Liver (tissue), 8 donors: ENCODE measurements at regions not wholly inside any gene's neighbourhood (a gene's known extent, or its start where the extent isn't known, plus 50 kb on each side); places are given as distances from the start of the nearest gene placed in this dataset.

Experiments
- DNase-seq: peaks from one replicate; pipeline ENCODE4 v3.0.0-alpha.2; 2017; ENCODE audit warnings: low spot score
- H3K27ac ChIP-seq, 2 donors: one replicate each; pipeline ENCODE4 v1.7.0; 2013; ENCODE audit warnings: inconsistent platforms in 2 of 2, low read length in 2 of 2, control low read depth in 1 of 2, low read depth in 1 of 2, mild to moderate bottlenecking in 1 of 2
- H3K27me3 ChIP-seq, 4 donors: one replicate each; pipeline versions ENCODE4 v1.6.1 to v1.7.0; 2013; ENCODE audit warnings: low read length in 3 of 4, inconsistent platforms in 1 of 4, mild to moderate bottlenecking in 1 of 4, moderate library complexity in 1 of 4; ENCODE audit not compliant: control insufficient read depth in 4 of 4, insufficient read depth in 4 of 4
- H3K36me3 ChIP-seq, 4 donors: one replicate each; pipeline versions ENCODE4 v1.6.1 to v1.7.0; 2013; ENCODE audit warnings: low read length in 3 of 4, mild to moderate bottlenecking in 3 of 4, low read depth in 1 of 4, moderate library complexity in 1 of 4; ENCODE audit not compliant: control insufficient read depth in 4 of 4, insufficient read depth in 3 of 4
- H3K4me1 ChIP-seq, 4 donors: one replicate each; pipeline versions ENCODE4 v1.6.1 to v1.7.0; 2013; ENCODE audit warnings: low read length in 3 of 4, mild to moderate bottlenecking in 3 of 4, moderate library complexity in 1 of 4; ENCODE audit not compliant: control insufficient read depth in 4 of 4, insufficient read depth in 4 of 4
- H3K4me3 ChIP-seq, 3 donors: one replicate each; pipeline versions ENCODE4 v1.6.1 to v1.7.0; 2013; ENCODE audit warnings: low read length in 3 of 3, control low read depth in 1 of 3, low read depth in 1 of 3, mild to moderate bottlenecking in 1 of 3
- H3K9ac ChIP-seq, 2 donors: one replicate each; pipeline ENCODE4 v1.7.0; 2013; ENCODE audit warnings: low read length in 2 of 2, mild to moderate bottlenecking in 2 of 2, moderate library complexity in 2 of 2, control low read depth in 1 of 2, low read depth in 1 of 2
- H3K9me3 ChIP-seq, 4 donors: one replicate each; pipeline versions ENCODE4 v1.6.1 to v1.7.0; 2013; ENCODE audit warnings: low read length in 3 of 4; ENCODE audit not compliant: control insufficient read depth in 4 of 4
- ATF3 ChIP-seq: IDR thresholded peaks from 2 replicates; pipeline ENCODE4 v1.6.1; 2016; ENCODE audit warnings: antibody characterized with exemption
- CTCF ChIP-seq: fragments of 150-350 bp; IDR thresholded peaks from 2 replicates; pipeline ENCODE4 v1.5.1; 2017; ENCODE audit warnings: improper control_type of control experiment, low read depth, low read length; ENCODE audit not compliant: missing input control
- EGR1 ChIP-seq, 2 donors: IDR thresholded peaks; 2 replicates each; pipeline ENCODE4 v1.6.1; 2016 to 2018; ENCODE audit warnings: antibody characterized with exemption in 2 of 2, low read depth in 2 of 2
- FOXA1 ChIP-seq: IDR thresholded peaks from 2 replicates; pipeline ENCODE4 v1.6.1; 2016; ENCODE audit warnings: antibody characterized with exemption
- FOXA2 ChIP-seq: IDR thresholded peaks from 2 replicates; pipeline ENCODE4 v1.6.1; 2016; ENCODE audit warnings: antibody characterized with exemption
- GABPA ChIP-seq, 2 donors: IDR thresholded peaks in 1 of 2; conservative IDR thresholded peaks in 1 of 2; 2 replicates each; pipeline ENCODE4 v1.6.1; 2016; ENCODE audit warnings: antibody characterized with exemption in 2 of 2, mild to moderate bottlenecking in 1 of 2, moderate library complexity in 1 of 2
- HNF4A ChIP-seq, 2 donors: conservative IDR thresholded peaks; 2 replicates each; pipeline ENCODE4 v1.6.1; 2016; ENCODE audit warnings: antibody characterized with exemption in 2 of 2, mild to moderate bottlenecking in 2 of 2
- JUND ChIP-seq, 2 donors: IDR thresholded peaks; 2 replicates each; pipeline ENCODE4 v1.6.1; 2016; ENCODE audit warnings: antibody characterized with exemption in 2 of 2
- MAX ChIP-seq: IDR thresholded peaks from 2 replicates; pipeline ENCODE4 v1.6.1; 2016; ENCODE audit warnings: antibody characterized with exemption
- RAD21 ChIP-seq, 2 donors: IDR thresholded peaks; 2 replicates each; pipeline ENCODE4 v1.6.1; 2016; ENCODE audit warnings: antibody characterized with exemption in 2 of 2, mild to moderate bottlenecking in 2 of 2
- REST ChIP-seq: IDR thresholded peaks from 2 replicates; pipeline ENCODE4 v1.6.1; 2016; ENCODE audit warnings: antibody characterized with exemption, mild to moderate bottlenecking
- RXRA ChIP-seq, 2 donors: IDR thresholded peaks; 2 replicates each; pipeline ENCODE4 v1.6.1; 2017 to 2018; ENCODE audit warnings: antibody characterized with exemption in 2 of 2, mild to moderate bottlenecking in 1 of 2
- SP1 ChIP-seq: IDR thresholded peaks from 2 replicates; pipeline ENCODE4 v1.6.1; 2018; ENCODE audit warnings: antibody characterized with exemption, mild to moderate bottlenecking
- TAF1 ChIP-seq: conservative IDR thresholded peaks from 2 replicates; pipeline ENCODE4 v1.6.1; 2016; ENCODE audit warnings: antibody characterized with exemption, mild to moderate bottlenecking
- ZBTB33 ChIP-seq: IDR thresholded peaks from 2 replicates; pipeline ENCODE4 v1.6.1; 2016; ENCODE audit warnings: antibody characterized with exemption
- WGBS: extraction: QIAGEN DNeasy Blood & Tissue Kit; methylation state at CpG from one replicate; pipeline ENCODE4 v1.1.7; 2013; 5-methylcytosine and 5-hydroxymethylcytosine counted together
- donor health status: healthy.
- donor health status: healthy.
- donor health status: healthy.
- donor health status: healthy.
- donor health status: healthy.

- Histone ChIP-seq H3K27ac (no peak overlapping the region), H3K4me3 (no peak overlapping the region), H3K36me3 (no peaks in the 10 kb centered on the region), H3K9me3 (no peaks in the 10 kb centered on the region), H3K27me3 (no peaks in the 10 kb centered on the region), H3K4me1 (no peaks in the 10 kb centered on the region), H3K9ac (no peak overlapping the region)
- TF ChIP-seq ZBTB33 (no peak), FOXA2 (no peak)
- no peak for DNase-seq
- WGBS, result 69% methylated on average over 4 of the region's 4 CpGs
Observed at GRCh38 chr20:40054311-40054710, 634.7 kb downstream of the MAFB start.

- H3K27ac ChIP-seq, result no peak overlapping the region
- TF ChIP-seq RXRA (IDR thresholded peaks at IDR 0.05) (no peak), ZBTB33 (no peak), ATF3 (no peak), CTCF (no peak), SP1 (no peak), JUND (IDR thresholded peaks at IDR 0.05) (no peak), RAD21 (IDR thresholded peaks at IDR 0.05) (no peak), HNF4A (conservative IDR thresholded peaks at IDR 0.05) (no peak), FOXA1 (no peak), EGR1 (IDR thresholded peaks at IDR 0.05; ENCODE audit: low read depth in 2 of 2) (no peak), MAX (no peak), TAF1 (no peak), GABPA (IDR thresholded peaks at IDR 0.05 in 1 of 2, conservative IDR thresholded peaks at IDR 0.05 in 1 of 2) (no peak), REST (no peak)
- H3K9me3 ChIP-seq, result no peaks in the 10 kb centered on the region
- no peaks in the 10 kb centered on the region for H3K36me3 ChIP-seq
- no peaks in the 10 kb centered on the region for H3K27me3 ChIP-seq
- no peak overlapping the region for H3K4me3 ChIP-seq
- WGBS, result 93% methylated on average over 2 of the region's 2 CpGs
- DNase-seq, result no peak
- H3K4me1 ChIP-seq, result no peaks in the 10 kb centered on the region
- no peak overlapping the region for H3K9ac ChIP-seq
Observed at GRCh38 chr20:40050596-40050995, 638.4 kb downstream of the MAFB start.
